ENCODE measurements at regions not wholly inside any gene's neighbourhood (a gene's known extent, or its start where the extent isn't known, plus 50 kb on each side); places are given as distances from the start of the nearest gene placed in this dataset.

- TF ChIP-seq, protein P1, sequence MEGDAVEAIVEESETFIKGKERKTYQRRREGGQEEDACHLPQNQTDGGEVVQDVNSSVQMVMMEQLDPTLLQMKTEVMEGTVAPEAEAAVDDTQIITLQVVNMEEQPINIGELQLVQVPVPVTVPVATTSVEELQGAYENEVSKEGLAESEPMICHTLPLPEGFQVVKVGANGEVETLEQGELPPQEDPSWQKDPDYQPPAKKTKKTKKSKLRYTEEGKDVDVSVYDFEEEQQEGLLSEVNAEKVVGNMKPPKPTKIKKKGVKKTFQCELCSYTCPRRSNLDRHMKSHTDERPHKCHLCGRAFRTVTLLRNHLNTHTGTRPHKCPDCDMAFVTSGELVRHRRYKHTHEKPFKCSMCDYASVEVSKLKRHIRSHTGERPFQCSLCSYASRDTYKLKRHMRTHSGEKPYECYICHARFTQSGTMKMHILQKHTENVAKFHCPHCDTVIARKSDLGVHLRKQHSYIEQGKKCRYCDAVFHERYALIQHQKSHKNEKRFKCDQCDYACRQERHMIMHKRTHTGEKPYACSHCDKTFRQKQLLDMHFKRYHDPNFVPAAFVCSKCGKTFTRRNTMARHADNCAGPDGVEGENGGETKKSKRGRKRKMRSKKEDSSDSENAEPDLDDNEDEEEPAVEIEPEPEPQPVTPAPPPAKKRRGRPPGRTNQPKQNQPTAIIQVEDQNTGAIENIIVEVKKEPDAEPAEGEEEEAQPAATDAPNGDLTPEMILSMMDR (IDR thresholded peaks at IDR 0.05; ENCODE audit: low read depth, low read length, missing input control), result no peak
- TF ChIP-seq, protein P2, sequence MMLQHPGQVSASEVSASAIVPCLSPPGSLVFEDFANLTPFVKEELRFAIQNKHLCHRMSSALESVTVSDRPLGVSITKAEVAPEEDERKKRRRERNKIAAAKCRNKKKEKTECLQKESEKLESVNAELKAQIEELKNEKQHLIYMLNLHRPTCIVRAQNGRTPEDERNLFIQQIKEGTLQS (IDR thresholded peaks at IDR 0.05), result no peak
- TF ChIP-seq REST (IDR thresholded peaks at IDR 0.05) (no peak), GABPA (IDR thresholded peaks at IDR 0.05 in 1 of 2, conservative IDR thresholded peaks at IDR 0.05 in 1 of 2) (no peak), TAF1 (conservative IDR thresholded peaks at IDR 0.05) (no peak), YY1 (IDR thresholded peaks at IDR 0.05) (no peak), ZBTB33 (IDR thresholded peaks at IDR 0.05) (no peak), JUND (IDR thresholded peaks at IDR 0.05) (no peak), FOXA1 (IDR thresholded peaks at IDR 0.05) (no peak), SP1 (IDR thresholded peaks at IDR 0.05) (no peak), MAX (IDR thresholded peaks at IDR 0.05) (no peak)
These were observed 315.5 kb downstream of the PRL start for GRCh38 chr6:21981235-21981833.
